GM12878 (cell line): ENCODE measurements at regions not wholly inside any gene's neighbourhood (a gene's known extent, or its start where the extent isn't known, plus 50 kb on each side); places are given as distances from the start of the nearest gene placed in this dataset.

Experiments
- ATAC-seq: fragments of 200-7000 bp; cut with Tn5 transposase; 3 replicates; pipeline ENCODE4 v1.9.1; 2020; ENCODE audit warnings: mild to moderate bottlenecking, moderate library complexity
- BruUV-seq: library from RNA; stranded (reverse); fragments of 400-500 nt; replicated peaks from 2 replicates; lab custom pipeline; 2021; lab: Mats Ljungman, UMichigan
- CTCF ChIA-PET: fragments of 300-600 bp; sonication (Branson Sonifier 250); formaldehyde crosslinking; extraction: SDS; loops from one replicate; lab custom pipeline; 2021; ENCODE audit warnings: inconsistent platforms; lab: Yijun Ruan, JAX
- POLR2A ChIA-PET: fragments of 350-600 bp; formaldehyde crosslinking; extraction: SDS; loops from one replicate; lab custom pipeline; 2021; ENCODE audit warnings: inconsistent platforms; lab: Charles Lee
- RAD21 ChIA-PET: fragments of 300-600 bp; sonication (Branson Sonifier 250); formaldehyde crosslinking; loops from one replicate; lab custom pipeline; 2023; ENCODE audit warnings: antibody characterized with exemption; ENCODE audit not compliant: unreplicated experiment; lab: Charles Lee
- SMC1A ChIA-PET: fragments of 300-600 bp; sonication (Branson Sonifier 250); formaldehyde crosslinking; loops from one replicate; lab custom pipeline; 2023; ENCODE audit not compliant: unreplicated experiment, uncharacterized antibody; lab: Charles Lee
- DNase-seq: peaks from one replicate; pipeline ENCODE4 v3.0.0-alpha.2; 2011; ENCODE audit warnings: low read depth, low spot score
- FAIRE-seq: peaks from 3 replicates; lab custom pipeline; 2011; peaks lifted over from hg19 to GRCh38; lab: Jason Lieb, UNC
- H2AFZ ChIP-seq: 2 replicates; pipeline ENCODE4 v1.6.0; 2011; ENCODE audit warnings: low read depth, low read length, control low read depth; ENCODE audit not compliant: control insufficient read depth
- H3K27ac ChIP-seq: 2 replicates; pipeline ENCODE4 v1.5.1; 2011; ENCODE audit warnings: control low read depth; ENCODE audit not compliant: control insufficient read depth, insufficient read depth
- H3K27me3 ChIP-seq, 2 experiments: replicated peaks in 1 of 2; 2 replicates each; pipeline versions ENCODE4 v1.6.0 to v1.6.1; 2011; ENCODE audit warnings: low read length in 1 of 2; ENCODE audit not compliant: control insufficient read depth in 2 of 2, insufficient read depth in 2 of 2
- H3K36me3 ChIP-seq, 2 experiments: 2 replicates each; pipeline ENCODE4 v1.5.1; 2011; ENCODE audit warnings: low read length in 1 of 2; ENCODE audit not compliant: control insufficient read depth in 2 of 2, insufficient read depth in 2 of 2
- H3K4me1 ChIP-seq: 2 replicates; pipeline ENCODE4 v1.6.1; 2011; ENCODE audit warnings: mild to moderate bottlenecking, low read length, moderate library complexity, mixed read lengths; ENCODE audit not compliant: control insufficient read depth, insufficient read depth
- H3K4me2 ChIP-seq: 2 replicates; pipeline ENCODE4 v1.6.0; 2011; ENCODE audit warnings: control low read depth; ENCODE audit not compliant: control insufficient read depth, insufficient read depth
- H3K4me3 ChIP-seq: fragments of 200-600 bp; sonication (generic); 2 replicates; pipeline ENCODE4 v1.5.1; 2016
- H3K79me2 ChIP-seq: 2 replicates; pipeline ENCODE4 v1.6.0; 2011; ENCODE audit warnings: low read length; ENCODE audit not compliant: control insufficient read depth, insufficient read depth
- H3K9ac ChIP-seq: 2 replicates; pipeline ENCODE4 v1.8.0; 2011; ENCODE audit warnings: low read length, control low read depth, mixed read lengths; ENCODE audit not compliant: control insufficient read depth, insufficient read depth
- H3K9me3 ChIP-seq: replicated peaks from 3 replicates; pipeline ENCODE4 v1.5.1; 2011; ENCODE audit warnings: mild to moderate bottlenecking, low read length; ENCODE audit not compliant: control insufficient read depth, insufficient read depth
- H4K20me1 ChIP-seq: 2 replicates; pipeline ENCODE4 v1.6.0; 2011; ENCODE audit not compliant: control insufficient read depth, insufficient read depth
- BACH1 ChIP-seq: fragments of 450-650 bp; IDR thresholded peaks from 2 replicates; pipeline ENCODE4 v1.6.1; 2017; ENCODE audit warnings: mild to moderate bottlenecking, borderline replicate concordance
- CBFB ChIP-seq: IDR thresholded peaks from 2 replicates; pipeline ENCODE4 v1.6.1; 2016; ENCODE audit warnings: antibody characterized with exemption, low read depth
- CBX3 ChIP-seq: fragments of 200-600 bp; sonication (generic); IDR thresholded peaks from 2 replicates; pipeline ENCODE4 v1.6.1; 2016; ENCODE audit warnings: low read depth, borderline replicate concordance
- CREB1 ChIP-seq: IDR thresholded peaks from 2 replicates; pipeline ENCODE4 v1.6.1; 2012; ENCODE audit warnings: low read depth, mild to moderate bottlenecking, inconsistent platforms
- CREM ChIP-seq: IDR thresholded peaks from 2 replicates; pipeline ENCODE4 v1.6.1; 2014; ENCODE audit warnings: antibody characterized with exemption, low read depth
- EP300 ChIP-seq, 2 experiments: fragments of 150-350 bp in 1 of 2; IDR thresholded peaks; 2 replicates each; pipeline ENCODE4 v1.6.1; 2011 to 2012; ENCODE audit warnings: low read depth in 2 of 2, low read length in 2 of 2, borderline replicate concordance in 1 of 2, improper control_type of control experiment in 1 of 2, inconsistent platforms in 1 of 2; ENCODE audit not compliant: control insufficient read depth in 1 of 2
- ESRRA ChIP-seq: IDR thresholded peaks from 2 replicates; pipeline ENCODE4 v1.6.1; 2012; ENCODE audit warnings: mild to moderate bottlenecking, low read length, improper control_type of control experiment
- HDGF ChIP-seq: fragments of 450-650 bp; IDR thresholded peaks from 2 replicates; pipeline ENCODE4 v1.6.1; 2016; ENCODE audit warnings: antibody characterized with exemption
- MAX ChIP-seq: IDR thresholded peaks from 2 replicates; pipeline ENCODE4 v1.6.1; 2012; ENCODE audit warnings: low read depth, low read length, improper control_type of control experiment
- MEF2A ChIP-seq: IDR thresholded peaks from 2 replicates; pipeline ENCODE4 v1.6.1; 2011; ENCODE audit warnings: low read depth, mild to moderate bottlenecking, low read length, moderate library complexity; ENCODE audit not compliant: insufficient read depth
- MTA2 ChIP-seq: fragments of 450-650 bp; IDR thresholded peaks from 2 replicates; pipeline ENCODE4 v1.6.1; 2016; ENCODE audit warnings: low read depth, mild to moderate bottlenecking, moderate library complexity
- MYB ChIP-seq: fragments of 150-350 bp; IDR thresholded peaks from 2 replicates; pipeline ENCODE4 v1.6.1; 2014; ENCODE audit warnings: mild to moderate bottlenecking, low read depth, low read length, borderline replicate concordance
- NBN ChIP-seq: fragments of 450-650 bp; IDR thresholded peaks from 2 replicates; pipeline ENCODE4 v1.6.1; 2016
- POLR2A ChIP-seq: IDR thresholded peaks from 2 replicates; pipeline ENCODE4 v1.6.1; 2011; ENCODE audit warnings: low read depth, mild to moderate bottlenecking, low read length
- POLR2AphosphoS2 ChIP-seq: IDR thresholded peaks from 2 replicates; pipeline ENCODE4 v1.6.1; 2011; ENCODE audit warnings: low read depth, mild to moderate bottlenecking, low read length, improper control_type of control experiment, moderate library complexity
- RELA ChIP-seq: fragments of 450-650 bp; IDR thresholded peaks from 2 replicates; pipeline ENCODE4 v1.8.0; 2014; ENCODE audit warnings: borderline replicate concordance; ENCODE audit not compliant: partially characterized antibody
- RUNX3 ChIP-seq: IDR thresholded peaks from 2 replicates; pipeline ENCODE4 v1.6.1; 2012; ENCODE audit warnings: low read length, inconsistent platforms
- SIX5 ChIP-seq: IDR thresholded peaks from 2 replicates; pipeline ENCODE4 v1.6.1; 2011; ENCODE audit warnings: mild to moderate bottlenecking, low read depth, low read length, moderate library complexity; ENCODE audit not compliant: severe bottlenecking
- TAF1 ChIP-seq: IDR thresholded peaks from 2 replicates; pipeline ENCODE4 v1.6.1; 2011; ENCODE audit warnings: mild to moderate bottlenecking, low read depth, low read length, borderline replicate concordance
- TCF12 ChIP-seq: IDR thresholded peaks from 2 replicates; pipeline ENCODE4 v1.6.1; 2011; ENCODE audit warnings: low read depth, mild to moderate bottlenecking, low read length
- YY1 ChIP-seq: IDR thresholded peaks from 2 replicates; pipeline ENCODE4 v1.6.1; 2011; ENCODE audit warnings: low read depth, mild to moderate bottlenecking, low read length
- ZNF384 ChIP-seq: IDR thresholded peaks from 2 replicates; pipeline ENCODE4 v1.6.1; 2012; ENCODE audit warnings: low read depth, mild to moderate bottlenecking, low read length, improper control_type of control experiment, borderline replicate concordance
- WGBS: methylation state at CpG from one replicate; pipeline ENCODE4 v1.1.6; 2016; ENCODE audit warnings: low lambda C conversion rate; ENCODE audit not compliant: insufficient replicate concordance, insufficient coverage; ENCODE audit errors: missing lambda C conversion rate; 5-methylcytosine and 5-hydroxymethylcytosine counted together
- in situ Hi-C: fragments of 300-500 bp; cut with MboI; formaldehyde crosslinking; loops from 9 replicates; pipeline ENCODE4 v1.14.3; 2018; ENCODE audit warnings: mixed read lengths
- intact Hi-C: fragments of 100-400 bp; cut with micrococcal nuclease; formaldehyde crosslinking; loops from one replicate; pipeline ENCODE4 v1.14.2; 2022; ENCODE audit not compliant: unreplicated experiment
- TF ChIP-seq, protein P1 (sequence below): IDR thresholded peaks from 2 replicates; pipeline ENCODE4 v1.6.1; 2011; ENCODE audit warnings: mild to moderate bottlenecking, low read depth, low read length, moderate library complexity; ENCODE audit not compliant: insufficient replicate concordance

DNA sequence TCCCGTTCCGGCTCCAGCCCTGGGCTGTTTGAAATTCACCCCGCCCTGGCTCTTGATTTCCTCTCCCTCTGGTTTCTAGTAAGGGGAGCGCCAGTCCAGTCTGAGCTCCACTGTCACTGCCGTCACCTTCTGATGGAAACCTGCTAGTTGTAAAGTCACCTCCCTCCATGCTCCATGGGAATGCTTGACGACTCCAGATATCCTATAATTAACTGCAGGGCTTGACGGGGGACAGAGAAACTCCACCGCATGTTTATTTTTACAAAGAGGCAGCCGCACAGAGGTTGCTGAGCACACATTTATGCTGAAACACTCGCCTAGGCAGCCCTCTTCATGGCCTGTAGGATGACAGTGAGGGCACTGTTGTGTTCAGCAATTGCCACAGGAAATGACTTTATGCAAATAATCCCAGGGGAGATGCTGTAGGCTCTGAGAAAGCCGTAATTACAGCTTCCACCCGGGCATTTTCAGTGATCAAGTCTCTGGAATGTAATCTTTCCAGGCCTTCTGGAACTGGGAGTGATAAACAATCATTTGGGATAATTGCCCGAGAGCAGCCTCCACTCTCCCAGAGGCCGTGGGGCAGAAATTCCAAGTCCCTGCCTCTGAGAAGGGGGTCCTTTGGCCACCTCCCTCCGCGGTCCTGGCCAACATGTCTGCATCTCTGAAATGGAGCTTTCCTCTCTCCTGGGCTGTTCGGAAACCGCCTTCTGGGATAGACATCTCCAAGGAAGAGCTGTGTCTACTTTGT is 300.5 kb downstream of the KLF6 start (continued):
- TF ChIP-seq TAF1 (peak; percentile 66; the same call in 1 of the 2 replicates), CBX3 (no peak), CREM (peak; percentile 33; the same call in 1 of the 2 replicates), MYB (no peak)
- TF ChIP-seq, protein P1, sequence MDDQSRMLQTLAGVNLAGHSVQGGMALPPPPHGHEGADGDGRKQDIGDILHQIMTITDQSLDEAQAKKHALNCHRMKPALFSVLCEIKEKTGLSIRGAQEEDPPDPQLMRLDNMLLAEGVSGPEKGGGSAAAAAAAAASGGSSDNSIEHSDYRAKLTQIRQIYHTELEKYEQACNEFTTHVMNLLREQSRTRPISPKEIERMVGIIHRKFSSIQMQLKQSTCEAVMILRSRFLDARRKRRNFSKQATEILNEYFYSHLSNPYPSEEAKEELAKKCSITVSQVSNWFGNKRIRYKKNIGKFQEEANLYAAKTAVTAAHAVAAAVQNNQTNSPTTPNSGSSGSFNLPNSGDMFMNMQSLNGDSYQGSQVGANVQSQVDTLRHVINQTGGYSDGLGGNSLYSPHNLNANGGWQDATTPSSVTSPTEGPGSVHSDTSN: no peak

DNA sequence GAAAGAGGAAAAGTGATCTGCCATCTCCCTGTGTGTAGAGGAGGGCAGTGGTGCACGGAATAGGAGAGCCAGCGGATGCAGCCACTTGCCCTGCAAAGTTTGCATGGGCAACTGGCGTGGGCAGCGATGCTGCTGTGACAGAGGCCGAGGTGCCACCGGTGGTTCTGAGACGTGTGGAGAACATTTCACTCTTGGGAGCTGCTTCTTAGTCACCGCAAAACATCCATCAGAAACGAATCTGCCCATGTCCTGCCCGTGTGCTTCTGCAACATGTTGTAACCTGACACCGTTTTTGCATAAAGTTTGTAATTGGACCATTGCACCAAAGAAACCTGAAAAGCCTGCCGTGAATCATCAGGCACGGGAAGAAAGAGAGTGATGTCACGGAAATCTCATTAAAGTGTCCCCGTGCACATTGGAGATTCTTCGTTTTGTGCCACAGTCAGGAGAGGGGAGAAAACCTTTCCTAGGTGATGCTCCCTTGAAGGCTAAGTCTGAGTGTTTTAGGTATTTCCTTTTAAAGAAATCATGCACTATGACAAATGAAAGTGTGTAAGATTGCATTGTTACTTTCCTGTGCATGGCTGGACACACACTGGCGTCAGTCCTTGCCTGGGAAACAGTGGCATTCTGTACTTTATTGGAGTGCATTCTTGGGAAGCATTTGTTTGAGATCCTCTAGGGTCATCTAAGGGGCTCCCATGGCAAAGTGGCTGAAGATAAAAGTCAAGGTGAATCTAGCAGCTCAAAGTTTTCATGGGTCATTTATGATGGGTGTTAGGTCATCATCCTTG is 302.6 kb downstream of the KLF6 start:
- Histone ChIP-seq H3K9me3 (no peaks in the 10 kb centered on the region; the same call in 2 of the 3 replicates), H2AFZ (peak overlapping the region; percentile 30; the same call in 1 of the 2 replicates), H3K27me3 (no peaks in the 10 kb centered on the region), H3K4me3 (no peak overlapping the region), H4K20me1 (no peaks in the 10 kb centered on the region), H3K27ac (peak overlapping the region; percentile 29), H3K4me1 (peaks cover 52% of the 10 kb centered on the region)
- RAD21 ChIA-PET: no interaction called here
- peak; percentile 51 for DNase-seq
- SMC1A ChIA-PET: no interaction called here
- no TSS peak for BruUV-seq
- in situ Hi-C loops: no loop called here
- POLR2A ChIA-PET: no interaction called here
- intact Hi-C loops: no loop called here
- no peak for FAIRE-seq
- TF ChIP-seq RUNX3: peak; percentile 41
- no peak for TF ChIP-seq TCF12
- TF ChIP-seq HDGF: no peak
- 0 out of 2 replicates have a peak, but pooled peaks have one; percentile 47 for TF ChIP-seq CREB1
- no peak for TF ChIP-seq CBFB
- TF ChIP-seq RELA: no peak
- TF ChIP-seq SIX5: peak; percentile 21
- no peak for TF ChIP-seq NBN
- TF ChIP-seq ESRRA: no peak
- TF ChIP-seq ZNF384: no peak
- TF ChIP-seq MTA2: no peak
- no peak for TF ChIP-seq POLR2AphosphoS2
- peak; percentile 31; the same call in 1 of the 2 replicates for TF ChIP-seq CREM
- TF ChIP-seq MAX: no peak
- no peak for TF ChIP-seq EP300 (IDR thresholded peaks at IDR 0.05; ENCODE audit: borderline replicate concordance in 1 of 2, control insufficient read depth in 1 of 2, low read depth in 2 of 2, low read length in 2 of 2)
- TF ChIP-seq MEF2A: no peak
- TF ChIP-seq POLR2A: peak; percentile 27; the same call in 1 of the 2 replicates
- TF ChIP-seq BACH1: no peak
- no peak for TF ChIP-seq YY1
- TF ChIP-seq, all 136 proteins: peak for 5
- 30% methylated on average over 17 of the region's 17 CpGs for WGBS
- Histone ChIP-seq H3K9ac (no peak overlapping the region), H3K36me3 (no peaks in the 10 kb centered on the region), H3K4me2 (peak overlapping the region; percentile 25; the same call in 1 of the 2 replicates), H3K79me2 (no peaks in the 10 kb centered on the region)
- no peak for ATAC-seq
- CTCF ChIA-PET: no interaction called here
